GM21786 (cell line): ENCODE measurements at regions not wholly inside any gene's neighbourhood (a gene's known extent, or its start where the extent isn't known, plus 50 kb on each side); places are given as distances from the start of the nearest gene placed in this dataset.
"Not testable (repeated sequence)": the region's sequence is repeated elsewhere in the genome, so short reads cannot be mapped to it uniquely, and the experiment has no call there.

Experiments used
- ATAC-seq: cut with Tn5 transposase; IDR thresholded peaks from one replicate; pipeline ENCODE4 v1.9.1; 2021; ENCODE audit not compliant: unreplicated experiment

DNA sequence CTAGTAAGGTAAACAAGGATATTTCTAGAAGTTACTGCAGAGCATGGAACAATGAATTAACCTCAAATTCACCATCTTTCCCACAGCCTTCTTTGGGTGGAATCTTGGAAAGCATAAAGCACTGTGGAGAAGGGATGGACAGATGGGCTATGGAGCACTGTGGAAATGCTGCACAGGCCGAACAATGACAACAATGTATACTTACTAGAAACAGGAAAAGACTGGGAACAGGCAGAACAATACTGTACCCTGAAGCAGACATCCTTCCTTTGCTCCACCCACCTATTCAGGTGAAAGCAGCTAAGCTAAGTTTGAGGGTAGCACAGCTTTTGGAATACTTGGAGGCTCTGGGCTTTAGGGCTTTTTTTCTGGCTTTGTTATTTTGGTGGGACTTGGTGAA is 250.6 kb upstream of the KLF8 start:
- ATAC-seq: no peak

DNA sequence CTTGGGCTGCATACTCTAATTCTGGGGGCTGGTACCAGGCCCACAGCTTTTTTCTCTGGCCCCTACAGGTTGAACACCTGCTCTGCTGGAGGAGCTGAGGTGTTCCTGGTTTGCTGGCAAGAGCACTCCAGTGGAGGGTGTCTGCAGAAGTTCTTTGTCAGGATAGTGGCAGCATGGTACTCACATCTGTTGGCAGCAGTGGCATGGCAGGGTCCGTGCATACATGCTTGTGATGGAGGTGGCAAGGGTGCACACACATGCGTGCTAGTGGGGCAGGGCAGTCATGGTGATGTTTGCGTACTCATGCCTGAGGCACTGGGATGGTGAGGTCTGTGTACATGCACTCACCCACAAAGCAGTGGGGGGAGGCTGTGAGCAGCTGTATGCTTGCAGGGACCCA is 235.5 kb upstream of the KLF8 start:
- no peak for ATAC-seq

DNA sequence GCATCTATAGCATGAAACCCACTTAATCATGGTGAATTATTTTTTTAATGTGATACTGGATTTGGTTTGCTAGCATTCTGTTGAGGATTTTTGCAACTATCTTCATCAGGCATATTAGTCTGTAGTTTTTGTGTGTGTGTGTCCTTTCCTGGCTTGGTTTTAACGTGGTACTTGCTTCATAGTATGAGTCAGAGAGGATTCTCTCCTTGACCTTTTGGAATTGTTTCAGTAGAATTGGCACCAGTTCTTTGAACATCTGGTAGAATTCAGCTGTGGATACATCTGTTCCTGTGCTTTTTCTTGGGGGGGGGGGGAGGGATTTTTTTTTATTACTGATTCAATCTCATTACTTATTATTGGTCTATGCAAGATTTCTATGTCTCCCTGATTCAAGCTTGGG is 232.0 kb upstream of the KLF8 start:
- ATAC-seq: no peak

DNA sequence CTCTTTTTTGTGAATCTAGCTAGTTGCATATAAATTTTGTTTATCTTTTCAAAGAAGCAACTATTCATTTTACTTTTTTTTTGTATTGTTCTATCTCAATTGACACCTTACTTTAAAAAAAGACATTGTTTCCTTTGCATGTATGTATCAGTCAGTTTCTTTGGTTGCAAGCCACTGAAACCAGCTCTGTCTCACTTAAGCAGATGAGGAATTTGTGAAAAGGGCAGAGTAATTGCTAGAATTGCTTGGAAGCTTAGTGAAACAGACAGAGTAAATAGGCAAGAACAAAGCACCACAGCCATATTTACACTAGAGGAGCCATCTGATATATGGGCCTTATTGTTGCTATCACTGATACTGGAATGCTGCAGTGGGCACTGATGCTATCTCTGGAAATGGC is 231.4 kb upstream of the KLF8 start:
- ATAC-seq: no peak

DNA sequence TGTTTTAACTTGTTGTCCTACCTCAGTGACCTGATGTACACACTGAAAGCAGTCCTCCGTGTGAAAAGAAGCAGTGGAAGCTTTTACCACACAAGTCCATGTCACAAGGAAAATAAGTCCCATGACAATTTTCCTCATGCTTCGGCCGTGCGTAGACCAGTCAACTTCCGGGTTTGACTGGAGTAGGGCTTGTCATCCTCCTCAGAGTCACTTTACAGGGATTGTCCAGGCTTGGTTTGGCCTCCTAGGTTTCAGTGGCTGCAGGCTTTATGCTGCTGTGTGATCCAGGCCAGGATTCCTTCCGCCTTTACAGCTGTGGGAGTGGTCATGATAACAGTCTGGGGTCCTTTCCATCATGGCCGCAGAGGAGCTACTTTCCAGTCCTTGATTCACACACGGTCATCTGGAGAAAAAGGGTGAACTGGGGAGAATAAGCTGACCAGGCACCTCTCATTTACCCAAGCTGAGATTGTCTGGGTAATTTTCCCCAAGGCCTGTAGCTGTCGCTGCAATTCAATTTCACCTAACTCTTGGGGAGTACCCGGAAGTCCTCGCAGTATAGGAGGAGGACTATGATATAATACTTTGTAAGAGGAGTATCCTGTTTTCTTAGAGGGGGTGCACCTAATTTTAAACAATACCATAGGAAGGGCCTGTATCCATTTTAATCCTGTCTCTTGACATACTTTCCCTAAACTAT is 206.1 kb upstream of the KLF8 start:
- ATAC-seq: no peak

DNA sequence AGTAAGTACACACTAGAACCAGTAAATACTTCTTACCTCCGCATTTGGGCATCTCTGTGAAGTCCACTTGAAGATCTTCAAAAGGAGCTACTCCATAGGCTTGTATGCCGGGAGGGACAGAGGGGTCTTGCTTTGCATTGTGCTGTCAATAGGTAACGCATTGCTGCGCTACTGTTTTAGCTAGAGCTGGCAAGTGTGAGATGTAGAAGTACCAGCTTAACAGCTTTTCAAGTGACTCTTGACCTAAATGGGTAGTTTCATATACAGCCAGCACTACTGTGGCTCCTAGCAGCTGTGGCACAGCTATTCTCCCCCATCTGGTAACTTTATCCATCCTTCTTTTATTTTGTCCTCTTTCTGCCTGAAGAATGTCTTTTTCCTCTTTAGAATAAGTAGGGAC is 205.3 kb upstream of the KLF8 start:
- no peak for ATAC-seq

DNA sequence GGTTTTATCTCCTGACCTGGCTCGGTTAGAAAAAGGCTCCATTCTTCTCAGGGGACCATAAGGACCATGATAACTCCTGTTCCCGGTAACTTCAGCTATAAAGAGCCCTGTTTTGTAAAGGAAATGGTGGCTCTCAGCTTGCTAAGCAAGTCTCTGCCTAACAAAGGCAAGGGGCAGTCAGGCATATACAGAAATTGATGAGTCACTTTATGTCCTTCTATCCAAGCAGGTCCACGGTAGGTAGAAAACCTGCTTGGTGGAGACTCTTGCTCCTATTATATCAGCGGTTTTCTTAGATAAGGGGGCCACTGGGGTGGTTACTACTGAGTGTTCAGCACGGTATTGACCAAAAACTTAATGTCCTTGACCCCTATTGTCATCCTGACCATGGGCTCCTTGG is 203.0 kb upstream of the KLF8 start:
- no peak for ATAC-seq

DNA sequence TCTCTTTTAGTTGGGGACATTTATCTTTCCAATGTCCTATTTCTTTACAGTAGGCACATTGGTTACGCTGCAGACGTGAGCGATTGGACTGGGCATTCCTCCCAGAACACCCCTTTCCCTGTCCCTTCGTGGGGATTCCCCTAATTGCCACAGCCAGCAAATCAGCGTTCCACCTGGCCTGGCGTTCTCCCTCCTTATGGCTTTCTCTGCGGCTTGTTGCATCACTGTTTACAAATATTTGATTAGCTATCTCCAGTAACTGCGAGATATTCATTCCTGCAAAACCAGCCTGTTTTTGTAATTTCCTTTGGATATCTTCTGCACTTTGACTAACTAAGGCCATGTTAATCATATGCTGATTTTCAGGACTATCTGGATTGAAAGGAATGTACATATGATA is 202.5 kb upstream of the KLF8 start:
- ATAC-seq: no peak

DNA sequence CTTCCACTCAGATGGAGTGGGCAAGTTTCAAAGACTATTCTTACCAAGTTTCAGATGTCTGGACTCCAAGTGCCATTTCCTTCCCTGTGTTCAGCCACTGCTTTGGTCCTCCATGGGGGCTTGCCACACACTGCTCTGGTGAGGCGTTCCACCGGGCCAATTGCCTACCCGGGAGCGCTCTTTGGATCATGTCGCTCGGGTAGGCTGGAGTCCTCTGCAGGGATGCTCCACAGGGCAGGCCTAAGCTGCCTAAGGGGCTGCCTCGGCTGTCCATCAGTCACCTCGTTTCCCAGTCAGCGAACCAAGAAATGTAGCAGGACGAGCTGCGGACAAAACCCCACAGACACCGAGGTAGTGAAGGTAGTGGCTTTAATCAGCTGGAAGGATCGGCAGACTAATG is 200.7 kb upstream of the KLF8 start:
- no peak for ATAC-seq

DNA sequence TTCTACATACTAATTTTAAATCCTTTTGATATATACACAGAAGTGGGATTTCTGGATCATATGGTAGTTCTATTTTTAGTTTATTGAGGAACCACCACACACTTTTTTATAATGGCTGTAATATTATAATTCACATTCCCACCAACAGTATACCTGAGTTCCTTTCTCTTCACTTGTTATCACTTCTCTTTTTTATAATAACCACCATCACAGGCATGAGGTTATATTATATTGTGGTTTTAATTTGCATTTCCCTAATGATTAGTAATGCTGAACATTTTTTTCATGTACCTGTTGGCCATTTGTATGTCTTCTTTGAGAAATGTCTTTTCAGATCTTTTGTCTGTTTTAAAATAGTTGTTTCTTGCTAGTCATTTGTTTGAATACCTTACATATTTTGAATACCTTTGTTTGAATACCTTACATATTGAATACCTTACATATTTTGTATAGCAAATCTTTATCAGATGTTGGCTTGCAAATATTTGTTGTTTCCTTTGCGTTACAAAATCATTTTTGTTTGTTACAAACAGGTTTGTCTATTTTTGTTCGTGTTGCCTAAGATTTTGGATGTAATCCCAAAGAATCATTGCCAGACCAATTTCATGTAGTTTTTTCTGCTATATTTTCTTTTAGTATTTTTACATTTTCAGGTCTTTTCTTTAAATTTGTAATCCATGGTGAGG is 198.5 kb upstream of the KLF8 start:
- ATAC-seq: no peak

DNA sequence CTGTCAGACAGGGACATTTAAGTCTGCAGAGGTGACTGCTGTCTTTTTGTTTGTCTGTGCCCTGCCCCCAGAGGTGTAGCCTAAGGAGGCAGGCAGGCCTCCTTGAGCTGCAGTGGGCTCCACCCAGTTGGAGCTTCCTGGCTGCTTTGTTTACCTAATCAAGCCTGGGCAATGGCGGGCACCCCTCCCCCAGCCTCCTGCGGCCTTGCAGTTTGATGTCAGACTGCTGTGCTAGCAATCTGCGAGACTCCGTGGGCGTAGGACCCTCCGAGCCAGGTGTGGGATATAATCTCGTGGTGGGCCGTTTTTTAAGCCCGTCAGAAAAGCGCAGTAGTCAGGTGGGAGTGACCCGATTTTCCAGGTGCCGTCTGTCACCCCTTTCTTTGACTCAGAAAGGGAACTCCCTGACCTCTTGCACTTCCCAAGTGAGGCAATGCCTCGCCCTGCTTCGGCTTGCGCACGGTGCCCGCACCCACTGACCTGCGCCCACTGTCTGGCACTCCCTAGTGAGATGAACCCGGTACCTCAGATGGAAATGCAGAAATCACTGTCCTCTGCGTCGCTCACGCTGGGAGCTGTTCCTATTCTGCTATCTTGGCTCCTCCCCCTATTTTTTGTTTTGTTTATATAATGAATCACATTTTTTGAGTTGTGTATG is 179.4 kb upstream of the KLF8 start:
- not testable (repeated sequence) for ATAC-seq

DNA sequence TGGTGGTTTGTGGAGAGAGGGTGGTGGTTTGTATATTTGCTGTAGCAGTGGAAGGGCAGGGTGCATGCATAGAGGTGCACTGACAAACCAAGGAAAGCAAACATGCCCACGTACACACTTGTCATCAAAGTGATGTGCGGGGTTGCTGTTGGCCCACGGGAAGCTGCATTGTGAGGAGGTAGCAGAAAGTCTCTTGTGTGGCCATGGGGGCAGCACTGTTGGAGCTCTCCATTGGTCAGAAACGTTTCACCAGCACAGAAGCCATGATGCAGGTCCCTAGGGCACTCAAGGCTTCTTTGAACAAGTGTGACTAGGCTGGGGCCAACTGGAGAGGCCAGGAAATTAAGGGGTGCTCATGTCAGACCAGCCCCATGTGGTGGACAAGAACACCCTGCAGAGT is 174.8 kb upstream of the KLF8 start:
- ATAC-seq: no peak

DNA sequence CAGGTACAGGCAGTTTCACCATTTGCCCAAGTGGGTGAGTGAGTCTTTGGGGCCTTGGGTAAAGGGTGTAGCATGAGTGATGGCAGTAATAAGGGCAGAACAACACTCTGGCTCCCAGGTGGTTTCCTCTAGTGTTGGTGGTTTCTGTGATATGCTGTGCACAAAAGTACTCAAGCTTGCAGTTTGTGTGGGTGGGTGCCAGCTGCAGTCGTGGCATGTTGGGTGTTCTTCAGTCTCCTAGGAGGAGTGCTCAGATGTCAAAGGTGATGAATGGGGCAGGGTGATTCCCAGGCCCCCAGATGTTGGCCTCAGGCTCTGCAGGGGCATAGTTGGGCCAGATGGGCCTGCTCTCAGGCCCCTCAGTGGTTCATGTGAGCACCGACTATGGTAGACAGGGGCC is 166.1 kb upstream of the KLF8 start:
- ATAC-seq: peak; percentile 50

DNA sequence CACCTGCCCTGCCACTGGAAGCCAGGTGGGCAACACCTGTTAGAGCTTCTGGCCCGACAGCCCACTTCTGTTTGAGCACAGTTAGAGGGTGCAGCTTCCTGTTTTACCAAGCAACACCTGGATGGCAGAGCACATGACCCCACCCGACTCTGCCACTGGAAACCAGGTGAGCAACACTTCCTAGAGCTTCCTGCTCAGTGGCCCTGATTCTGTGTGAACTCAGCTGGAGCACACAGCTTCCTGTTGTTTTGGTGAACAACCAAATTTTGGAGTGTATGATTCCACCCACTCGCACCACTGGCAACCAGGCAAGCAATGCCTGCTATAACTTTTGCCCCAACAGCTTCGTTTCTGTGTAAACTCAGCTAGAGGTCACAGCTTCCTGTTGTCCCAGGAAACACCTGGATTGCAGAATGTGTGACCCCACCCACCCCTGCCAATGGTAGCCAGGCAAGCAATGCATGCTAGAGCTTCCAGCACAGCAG is 163.8 kb upstream of the KLF8 start:
- peak; percentile 32 for ATAC-seq

DNA sequence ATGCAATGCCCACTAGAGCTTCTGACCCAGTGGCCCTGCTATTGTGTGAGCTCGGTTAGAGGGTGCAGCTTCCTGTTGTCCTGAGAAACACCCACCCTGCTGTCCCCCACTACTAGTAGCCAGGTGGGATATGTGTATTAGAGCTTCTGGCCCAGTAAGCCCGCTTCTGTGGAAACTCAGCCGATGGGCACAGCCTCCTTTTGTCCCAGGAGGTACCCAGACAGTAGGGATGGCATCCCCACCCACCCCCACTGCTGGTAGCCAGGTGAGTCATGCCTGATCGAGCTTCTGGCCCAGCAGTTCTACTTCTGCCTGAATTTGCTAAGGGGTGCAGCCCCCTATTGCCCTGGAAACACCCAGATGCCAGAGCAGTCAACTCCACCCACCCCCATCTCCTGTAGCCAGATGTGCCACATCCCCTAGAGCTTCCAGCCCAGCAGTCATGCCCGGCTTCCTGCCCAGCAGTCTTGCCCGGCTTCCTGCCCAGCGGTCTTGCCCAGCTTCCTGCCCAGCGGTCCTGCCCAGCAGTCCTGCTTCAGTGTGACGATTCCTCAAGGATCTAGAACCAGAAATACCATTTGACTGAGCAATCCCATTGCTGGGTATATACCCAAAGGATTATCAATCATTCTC is 162.7 kb upstream of the KLF8 start:
- no peak for ATAC-seq

DNA sequence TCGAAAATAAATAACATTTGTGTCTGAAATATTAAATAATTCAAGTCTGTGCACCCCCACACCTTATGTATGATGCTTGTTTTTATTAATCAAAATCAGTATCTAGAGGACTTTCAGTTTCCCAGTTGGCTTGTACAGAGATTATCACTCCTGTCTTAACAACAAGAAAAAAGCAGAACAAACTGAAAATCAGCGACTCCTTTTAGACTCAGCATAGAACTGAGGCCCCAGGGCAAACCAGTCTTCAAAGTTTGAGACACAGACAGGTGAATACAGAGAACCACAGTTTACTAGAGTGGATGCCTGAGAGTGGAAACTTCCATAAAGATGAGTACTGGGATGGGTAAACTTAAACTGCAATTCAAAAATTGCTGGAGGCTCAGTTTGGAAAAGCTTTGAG is 142.8 kb upstream of the KLF8 start:
- ATAC-seq: no peak

DNA sequence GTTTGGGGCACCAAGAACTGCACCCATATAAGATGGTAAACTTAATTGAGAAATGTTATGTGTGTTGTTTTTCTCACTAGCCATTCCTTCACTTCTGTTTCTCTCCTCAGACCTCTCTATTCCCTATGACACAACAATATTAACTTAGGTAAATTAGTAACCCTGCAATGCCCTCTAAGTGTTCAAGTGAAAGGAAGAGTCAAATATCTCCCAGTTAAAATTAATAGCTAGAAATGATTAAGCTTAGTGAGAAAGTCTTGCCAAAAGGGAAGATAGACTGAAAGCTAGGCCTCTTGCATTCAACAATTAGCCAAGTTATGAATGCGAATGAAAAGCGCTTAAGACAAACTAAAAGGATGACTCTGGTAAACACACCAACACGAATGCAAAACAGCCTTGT is 132.9 kb upstream of the KLF8 start:
- no peak for ATAC-seq

DNA sequence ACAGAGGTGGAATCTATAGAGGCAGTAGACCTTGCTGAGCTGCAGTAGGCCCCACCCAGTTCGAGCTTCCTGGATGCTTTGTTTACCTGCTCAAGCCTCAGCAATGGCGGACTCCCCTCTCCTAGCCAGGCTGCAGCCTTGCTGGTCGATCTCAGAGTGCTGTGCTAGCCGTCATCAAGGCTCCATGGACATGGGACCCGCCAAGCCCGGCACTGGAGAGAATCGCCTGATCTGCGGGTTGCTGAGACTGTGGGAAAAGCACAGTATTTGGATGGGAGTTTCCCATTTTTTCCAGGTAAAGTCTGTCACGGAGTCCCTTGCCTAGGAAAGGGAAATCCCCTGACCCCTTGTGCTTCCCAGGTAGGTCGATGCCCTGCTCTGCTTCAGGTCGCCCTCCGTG is 124.8 kb upstream of the KLF8 start:
- ATAC-seq: no peak

DNA sequence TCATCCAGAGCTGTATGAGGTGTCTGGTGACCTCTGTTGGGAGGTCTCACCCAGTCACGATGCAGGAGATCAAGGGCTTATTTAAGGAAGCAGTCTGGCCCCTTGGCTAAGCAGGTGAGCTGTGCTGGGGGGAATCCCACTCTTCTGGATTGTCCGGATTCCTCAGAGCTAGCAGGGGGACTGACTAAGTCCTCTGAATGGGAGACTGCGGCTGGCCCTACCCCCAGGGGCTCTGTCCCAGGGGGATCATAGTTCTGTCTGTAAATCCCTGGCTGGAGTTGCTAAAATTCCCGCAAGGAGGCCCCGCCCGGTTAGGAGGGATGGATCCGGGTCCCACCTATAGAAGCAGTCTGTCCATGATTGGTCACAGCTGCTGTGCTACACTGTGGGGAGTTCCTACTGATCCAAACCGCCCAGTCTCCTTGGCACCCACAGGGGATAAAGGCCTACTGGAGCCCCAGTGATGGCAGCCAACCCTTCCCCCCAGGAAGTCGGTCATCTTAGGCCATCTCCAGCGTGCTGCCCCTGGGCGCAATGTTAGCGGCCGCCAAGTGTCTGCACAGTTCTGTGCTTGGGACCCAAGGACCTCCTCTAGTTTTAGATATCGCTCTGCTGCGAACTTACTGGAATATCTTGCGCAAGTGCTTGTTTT is 118.2 kb upstream of the KLF8 start:
- ATAC-seq: no peak

DNA sequence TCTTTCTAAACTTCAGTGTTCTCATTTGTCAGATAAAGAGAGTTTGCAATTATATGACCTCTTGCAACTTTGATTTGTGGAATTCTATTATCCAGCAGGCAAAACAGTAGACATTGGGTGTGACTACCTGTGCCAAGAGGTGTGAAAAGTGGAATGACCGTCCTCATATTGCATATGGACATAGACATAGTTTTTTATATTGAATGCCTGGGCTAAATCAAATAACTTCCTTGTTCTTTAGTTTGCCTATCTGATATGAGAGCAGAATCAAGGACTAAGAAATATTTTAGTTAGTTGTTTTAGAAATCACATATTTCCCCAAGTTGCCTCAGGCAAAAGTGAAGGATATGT is 117.7 kb upstream of the KLF8 start:
- ATAC-seq: no peak

DNA sequence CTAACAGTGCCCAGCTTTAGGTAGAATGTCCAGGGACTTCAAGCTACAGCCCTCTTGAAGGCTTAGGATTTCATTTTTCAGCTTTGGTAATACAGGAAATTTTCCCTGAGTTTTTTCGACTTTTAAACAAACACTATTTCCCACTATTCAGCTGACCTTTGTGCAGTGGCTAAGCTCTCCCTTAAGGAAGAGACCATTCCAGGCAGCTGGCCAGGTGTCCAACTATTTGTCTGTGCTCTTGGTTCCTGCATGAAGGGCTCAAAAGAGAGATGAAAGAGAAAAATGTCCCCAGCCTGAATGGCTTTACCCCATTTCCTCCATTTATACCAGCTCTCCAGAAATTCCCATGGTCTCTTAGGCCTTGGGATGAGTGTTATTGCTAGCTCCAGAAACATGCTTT is 111.9 kb upstream of the KLF8 start:
- no peak for ATAC-seq
